HCT116 (cell line): ENCODE measurements at regions not wholly inside any gene's neighbourhood (a gene's known extent, or its start where the extent isn't known, plus 50 kb on each side); places are given as distances from the start of the nearest gene placed in this dataset.

Experiments
- CTCF ChIP-seq, 3 experiments: fragments of 200-600 bp in 1 of 3; sonication (generic) in 1 of 3; IDR thresholded peaks in 2 of 3; conservative IDR thresholded peaks in 1 of 3; 2 replicates each; pipeline ENCODE4 v1.5.1; 2012 to 2017; ENCODE audit warnings: low read depth in 2 of 3, low read length in 2 of 3, antibody characterized with exemption in 1 of 3, borderline replicate concordance in 1 of 3, control low read depth in 1 of 3, mild to moderate bottlenecking in 1 of 3, mixed read lengths in 1 of 3, mixed run types in 1 of 3, moderate library complexity in 1 of 3; ENCODE audit not compliant: insufficient read depth in 1 of 3
- EZH2 ChIP-seq: fragments of 200-600 bp; sonication (generic); IDR thresholded peaks from 2 replicates; pipeline ENCODE4 v1.6.1; 2017; ENCODE audit warnings: antibody characterized with exemption, mixed run types
- EZH2phosphoT487 ChIP-seq: fragments of 200-600 bp; IDR thresholded peaks from 2 replicates; pipeline ENCODE4 v1.6.1; 2018; ENCODE audit warnings: antibody characterized with exemption, borderline replicate concordance
- POLR2A ChIP-seq: IDR thresholded peaks from 2 replicates; pipeline ENCODE4 v1.7.0; 2011; ENCODE audit warnings: borderline replicate concordance; ENCODE audit not compliant: insufficient read depth, insufficient read length; ENCODE audit errors: extremely low read depth
- POLR2AphosphoS5 ChIP-seq: IDR thresholded peaks from 2 replicates; pipeline ENCODE4 v1.6.1; 2011; ENCODE audit warnings: mild to moderate bottlenecking, low read depth, low read length, moderate library complexity
- RAD21 ChIP-seq: IDR thresholded peaks from 2 replicates; pipeline ENCODE4 v1.6.1; 2012; ENCODE audit warnings: low read depth, mild to moderate bottlenecking
- TCF7L2 ChIP-seq: IDR thresholded peaks from 2 replicates; pipeline ENCODE4 v1.7.0; 2011; ENCODE audit warnings: borderline replicate concordance, inconsistent platforms; ENCODE audit not compliant: insufficient read depth, insufficient read length; ENCODE audit errors: extremely low read depth
- YY1 ChIP-seq: IDR thresholded peaks from 2 replicates; pipeline ENCODE4 v1.6.1; 2011; ENCODE audit warnings: low read length, low read depth, moderate library complexity, mild to moderate bottlenecking; ENCODE audit not compliant: insufficient replicate concordance; ENCODE audit errors: extremely low read depth
- ZNF274 ChIP-seq: fragments of 200-500 bp; sonication (Bioruptor generic); IDR thresholded peaks from 2 replicates; pipeline ENCODE4 v1.6.1; 2014; ENCODE audit warnings: mild to moderate bottlenecking, low read depth, low read length, inconsistent platforms

GRCh38 chr6:126147291-126147815 is 161.0 kb downstream of the TRMT11 start:
- TF ChIP-seq CTCF (IDR thresholded peaks at IDR 0.05 in 2 of 3, conservative IDR thresholded peaks at IDR 0.05 in 1 of 3; ENCODE audit: borderline replicate concordance in 1 of 3, insufficient read depth in 1 of 3, low read depth in 2 of 3, low read length in 2 of 3), result no peak
- no peak for TF ChIP-seq YY1
- TF ChIP-seq EZH2phosphoT487, result no peak
- TF ChIP-seq POLR2A, result no peak
- TF ChIP-seq RAD21, result no peak
- no peak for TF ChIP-seq EZH2
- no peak for TF ChIP-seq ZNF274
- no peak for TF ChIP-seq TCF7L2
- no peak for TF ChIP-seq POLR2AphosphoS5
